ENCODE measurements at regions not wholly inside any gene's neighbourhood (a gene's known extent, or its start where the extent isn't known, plus 50 kb on each side); places are given as distances from the start of the nearest gene placed in this dataset.

- H3K27me3 ChIP-seq (ENCODE audit: control insufficient read depth, insufficient read depth, low read length) = no peaks in the 10 kb centered on the region
- whole genome bisulfite sequencing (ENCODE audit: insufficient coverage) = 77% methylated on average over 3 of the region's 3 CpGs
- H3K4me3 ChIP-seq (ENCODE audit: low read length) = no peak overlapping the region
- no peak overlapping the region for H3K27ac ChIP-seq (ENCODE audit: low read length)
- no peak for DNase-seq
- H3K9me3 ChIP-seq (replicated peaks; ENCODE audit: control insufficient read depth, low read depth, low read length) = no peaks in the 10 kb centered on the region
- H3K36me3 ChIP-seq (ENCODE audit: control insufficient read depth, insufficient read depth, low read length) = no peaks in the 10 kb centered on the region
- H3K4me1 ChIP-seq (ENCODE audit: control insufficient read depth, insufficient read depth, low read length) = no peaks in the 10 kb centered on the region
Measured at GRCh38 chr6:122147291-122147690, 252.2 kb upstream of the HSF2 start.

- Histone ChIP-seq H3K36me3 (ENCODE audit: control insufficient read depth, insufficient read depth, low read length) (no peaks in the 10 kb centered on the region), H3K27me3 (ENCODE audit: control insufficient read depth, insufficient read depth, low read length) (no peaks in the 10 kb centered on the region), H3K9me3 (replicated peaks; ENCODE audit: control insufficient read depth, low read depth, low read length) (no peaks in the 10 kb centered on the region), H3K27ac (ENCODE audit: low read length) (no peak overlapping the region), H3K4me3 (ENCODE audit: low read length) (no peak overlapping the region), H3K4me1 (ENCODE audit: control insufficient read depth, insufficient read depth, low read length) (no peaks in the 10 kb centered on the region)
- no peak for DNase-seq
- no CpG with 5 or more reads among the region's 1 CpG for WGBS (ENCODE audit: insufficient coverage)
Measured at GRCh38 chr6:122151066-122151465, 248.4 kb upstream of the HSF2 start.

GRCh38 chr6:122151763-122152162 lies 247.7 kb upstream of the HSF2 start:
- Histone ChIP-seq H3K4me3 (ENCODE audit: low read length) (no peak overlapping the region), H3K27ac (ENCODE audit: low read length) (no peak overlapping the region), H3K27me3 (ENCODE audit: control insufficient read depth, insufficient read depth, low read length) (no peaks in the 10 kb centered on the region), H3K9me3 (replicated peaks; ENCODE audit: control insufficient read depth, low read depth, low read length) (no peaks in the 10 kb centered on the region), H3K36me3 (ENCODE audit: control insufficient read depth, insufficient read depth, low read length) (no peaks in the 10 kb centered on the region), H3K4me1 (ENCODE audit: control insufficient read depth, insufficient read depth, low read length) (no peaks in the 10 kb centered on the region)
- no peak for DNase-seq
- no CpG with 5 or more reads among the region's 1 CpG for WGBS (ENCODE audit: insufficient coverage)

DNA sequence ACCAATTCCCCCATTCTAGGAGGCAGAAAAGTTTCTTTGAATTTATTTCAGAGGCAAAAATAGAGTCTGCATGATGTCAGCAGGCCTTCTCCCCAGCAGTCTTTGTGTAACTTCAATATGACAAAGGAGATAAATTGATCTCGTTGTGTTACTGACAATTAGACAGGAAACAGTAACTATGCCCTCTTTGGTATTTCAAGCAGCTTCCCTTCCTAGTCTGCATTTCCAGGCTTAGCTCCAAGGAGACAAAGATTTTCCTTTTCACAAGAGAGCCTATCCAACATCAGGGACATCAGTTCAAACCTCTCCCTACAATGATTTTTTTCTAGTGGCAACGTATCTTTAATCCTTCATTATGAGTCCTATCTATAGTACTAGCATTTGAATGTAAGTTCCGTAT lies 245.9 kb upstream of the HSF2 start:
- Histone ChIP-seq H3K27me3 (ENCODE audit: control insufficient read depth, insufficient read depth, low read length) (no peaks in the 10 kb centered on the region), H3K27ac (ENCODE audit: low read length) (peak overlapping the region; percentile 50), H3K4me3 (ENCODE audit: low read length) (no peak overlapping the region), H3K9me3 (replicated peaks; ENCODE audit: control insufficient read depth, low read depth, low read length) (no peaks in the 10 kb centered on the region), H3K36me3 (ENCODE audit: control insufficient read depth, insufficient read depth, low read length) (no peaks in the 10 kb centered on the region), H3K4me1 (ENCODE audit: control insufficient read depth, insufficient read depth, low read length) (no peaks in the 10 kb centered on the region)
- no CpG with 5 or more reads among the region's 3 CpGs for WGBS (ENCODE audit: insufficient coverage)
- peak; percentile 69 for DNase-seq

DNA sequence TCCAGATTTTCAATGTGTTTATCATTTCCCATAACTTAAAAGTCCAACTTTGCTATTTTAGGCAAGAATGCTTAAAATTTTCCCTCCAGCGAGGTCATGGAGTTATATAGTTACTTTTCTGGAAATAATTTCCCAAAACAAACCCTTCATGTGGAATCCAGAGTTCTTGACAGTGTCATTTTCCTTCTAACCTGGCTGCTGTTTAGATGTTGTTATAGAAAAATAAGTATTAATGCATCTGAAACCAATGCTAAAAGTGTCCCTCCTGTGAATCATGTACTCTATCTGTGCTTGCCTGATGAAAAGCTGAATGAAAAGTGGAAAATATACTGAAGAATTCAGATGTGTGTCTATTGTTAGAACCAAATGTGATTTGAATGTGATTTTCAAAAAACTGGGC lies 245.3 kb upstream of the HSF2 start:
- peak overlapping the region; percentile 50 for H3K27ac ChIP-seq (ENCODE audit: low read length)
- WGBS (ENCODE audit: insufficient coverage) = no CpG with 5 or more reads among the region's 1 CpG
- no peaks in the 10 kb centered on the region for H3K4me1 ChIP-seq (ENCODE audit: control insufficient read depth, insufficient read depth, low read length)
- DNase-seq = peak; percentile 78
- no peaks in the 10 kb centered on the region for H3K36me3 ChIP-seq (ENCODE audit: control insufficient read depth, insufficient read depth, low read length)
- H3K9me3 ChIP-seq (replicated peaks; ENCODE audit: control insufficient read depth, low read depth, low read length) = no peaks in the 10 kb centered on the region
- no peaks in the 10 kb centered on the region for H3K27me3 ChIP-seq (ENCODE audit: control insufficient read depth, insufficient read depth, low read length)
- no peak overlapping the region for H3K4me3 ChIP-seq (ENCODE audit: low read length)

DNA sequence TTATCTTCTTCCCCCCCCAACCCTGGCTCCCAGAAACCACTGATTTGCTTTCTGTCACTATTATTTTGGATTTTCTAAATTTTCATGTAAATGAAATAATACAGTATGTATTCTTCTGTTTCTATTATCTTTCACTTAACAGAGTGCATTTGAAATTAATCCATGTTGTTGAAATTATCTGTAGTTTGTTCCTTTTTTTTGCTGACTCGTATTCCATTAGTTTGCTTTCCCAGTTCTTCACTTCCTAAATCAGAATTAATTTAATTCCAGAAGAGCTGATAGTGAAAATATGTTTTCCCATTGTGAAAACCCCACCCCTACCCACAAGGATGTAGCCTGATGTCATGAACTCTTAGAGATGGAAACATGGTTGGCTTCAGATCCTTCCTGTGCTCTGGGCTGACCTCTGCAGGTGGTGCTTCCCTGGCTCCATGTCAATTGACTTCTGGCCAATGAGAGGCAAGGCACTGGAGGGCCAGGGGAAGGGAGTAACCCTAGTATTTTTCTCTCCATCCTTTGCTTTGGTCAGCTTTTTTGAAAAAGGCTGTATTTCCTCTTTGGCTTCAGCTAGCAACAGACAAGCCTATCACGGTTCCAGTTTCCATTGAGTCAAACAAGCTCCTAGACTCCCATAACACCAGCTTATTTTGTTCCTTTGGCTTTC lies 244.4 kb upstream of the HSF2 start:
- no peaks in the 10 kb centered on the region for H3K9me3 ChIP-seq (replicated peaks; ENCODE audit: control insufficient read depth, low read depth, low read length)
- 67% methylated on average over 1 of the region's 2 CpGs for WGBS (ENCODE audit: insufficient coverage)
- H3K27me3 ChIP-seq (ENCODE audit: control insufficient read depth, insufficient read depth, low read length) = no peaks in the 10 kb centered on the region
- H3K4me1 ChIP-seq (ENCODE audit: control insufficient read depth, insufficient read depth, low read length) = no peaks in the 10 kb centered on the region
- no peak overlapping the region for H3K4me3 ChIP-seq (ENCODE audit: low read length)
- H3K27ac ChIP-seq (ENCODE audit: low read length) = no peak overlapping the region
- peak; percentile 71 for DNase-seq
- H3K36me3 ChIP-seq (ENCODE audit: control insufficient read depth, insufficient read depth, low read length) = no peaks in the 10 kb centered on the region

- DNase-seq = no peak
- Histone ChIP-seq H3K4me3 (ENCODE audit: low read length) (no peak overlapping the region), H3K4me1 (ENCODE audit: control insufficient read depth, insufficient read depth, low read length) (no peaks in the 10 kb centered on the region), H3K27ac (ENCODE audit: low read length) (no peak overlapping the region), H3K36me3 (ENCODE audit: control insufficient read depth, insufficient read depth, low read length) (no peaks in the 10 kb centered on the region), H3K27me3 (ENCODE audit: control insufficient read depth, insufficient read depth, low read length) (no peaks in the 10 kb centered on the region), H3K9me3 (replicated peaks; ENCODE audit: control insufficient read depth, low read depth, low read length) (no peaks in the 10 kb centered on the region)
- 56% methylated on average over 1 of the region's 5 CpGs for WGBS (ENCODE audit: insufficient coverage)
Measured at GRCh38 chr6:122161136-122161535, 238.3 kb upstream of the HSF2 start.

- no peaks in the 10 kb centered on the region for H3K27me3 ChIP-seq (ENCODE audit: control insufficient read depth, insufficient read depth, low read length)
- H3K36me3 ChIP-seq (ENCODE audit: control insufficient read depth, insufficient read depth, low read length) = no peaks in the 10 kb centered on the region
- WGBS (ENCODE audit: insufficient coverage) = 96% methylated on average over 12 of the region's 20 CpGs
- no peaks in the 10 kb centered on the region for H3K4me1 ChIP-seq (ENCODE audit: control insufficient read depth, insufficient read depth, low read length)
- H3K27ac ChIP-seq (ENCODE audit: low read length) = no peak overlapping the region
- H3K9me3 ChIP-seq (replicated peaks; ENCODE audit: control insufficient read depth, low read depth, low read length) = no peaks in the 10 kb centered on the region
- DNase-seq = no peak
- no peak overlapping the region for H3K4me3 ChIP-seq (ENCODE audit: low read length)
Measured at GRCh38 chr6:122165014-122165413, 234.4 kb upstream of the HSF2 start.

GRCh38 chr6:122170274-122170673 lies 229.2 kb upstream of the HSF2 start:
- Histone ChIP-seq H3K27me3 (ENCODE audit: control insufficient read depth, insufficient read depth, low read length) (no peaks in the 10 kb centered on the region), H3K9me3 (replicated peaks; ENCODE audit: control insufficient read depth, low read depth, low read length) (no peaks in the 10 kb centered on the region), H3K4me1 (ENCODE audit: control insufficient read depth, insufficient read depth, low read length) (no peaks in the 10 kb centered on the region), H3K36me3 (ENCODE audit: control insufficient read depth, insufficient read depth, low read length) (no peaks in the 10 kb centered on the region), H3K27ac (ENCODE audit: low read length) (no peak overlapping the region), H3K4me3 (ENCODE audit: low read length) (no peak overlapping the region)
- WGBS (ENCODE audit: insufficient coverage) = no CpG with 5 or more reads among the region's 2 CpGs
- DNase-seq = peak; percentile 48

GRCh38 chr6:122178988-122179387 lies 220.5 kb upstream of the HSF2 start:
- Histone ChIP-seq H3K27me3 (ENCODE audit: control insufficient read depth, insufficient read depth, low read length) (no peaks in the 10 kb centered on the region), H3K36me3 (ENCODE audit: control insufficient read depth, insufficient read depth, low read length) (no peaks in the 10 kb centered on the region), H3K4me3 (ENCODE audit: low read length) (no peak overlapping the region), H3K27ac (ENCODE audit: low read length) (no peak overlapping the region), H3K9me3 (replicated peaks; ENCODE audit: control insufficient read depth, low read depth, low read length) (no peaks in the 10 kb centered on the region), H3K4me1 (ENCODE audit: control insufficient read depth, insufficient read depth, low read length) (no peaks in the 10 kb centered on the region)
- WGBS (ENCODE audit: insufficient coverage) = no CpG with 5 or more reads among the region's 2 CpGs
- no peak for DNase-seq

DNA sequence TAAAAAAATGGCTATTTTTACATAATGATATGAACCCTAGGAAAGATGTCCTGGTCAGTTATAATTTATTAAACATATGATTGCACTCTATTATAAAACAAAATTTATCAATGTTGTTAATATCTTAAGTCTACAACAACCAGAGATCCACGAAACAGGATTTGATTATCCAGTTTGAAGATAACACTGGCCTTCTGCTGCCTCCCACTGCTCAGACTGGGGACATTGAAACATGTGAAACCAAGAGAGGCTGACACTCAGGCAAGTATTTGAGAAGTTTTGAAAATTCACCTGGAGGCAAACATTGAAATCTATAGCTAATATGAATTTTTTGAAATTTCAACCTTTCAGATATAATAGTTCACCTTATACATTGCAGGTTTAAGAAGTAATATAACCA lies 219.3 kb upstream of the HSF2 start:
- Histone ChIP-seq H3K27me3 (ENCODE audit: control insufficient read depth, insufficient read depth, low read length) (no peaks in the 10 kb centered on the region), H3K27ac (ENCODE audit: low read length) (no peak overlapping the region), H3K4me3 (ENCODE audit: low read length) (no peak overlapping the region), H3K9me3 (replicated peaks; ENCODE audit: control insufficient read depth, low read depth, low read length) (no peaks in the 10 kb centered on the region), H3K36me3 (ENCODE audit: control insufficient read depth, insufficient read depth, low read length) (no peaks in the 10 kb centered on the region), H3K4me1 (ENCODE audit: control insufficient read depth, insufficient read depth, low read length) (no peaks in the 10 kb centered on the region)
- DNase-seq = peak; percentile 82
- no CpG with 5 or more reads among the region's 1 CpG for WGBS (ENCODE audit: insufficient coverage)
